ENCODE measurements at regions not wholly inside any gene's neighbourhood (a gene's known extent, or its start where the extent isn't known, plus 50 kb on each side); places are given as distances from the start of the nearest gene placed in this dataset.

DNA sequence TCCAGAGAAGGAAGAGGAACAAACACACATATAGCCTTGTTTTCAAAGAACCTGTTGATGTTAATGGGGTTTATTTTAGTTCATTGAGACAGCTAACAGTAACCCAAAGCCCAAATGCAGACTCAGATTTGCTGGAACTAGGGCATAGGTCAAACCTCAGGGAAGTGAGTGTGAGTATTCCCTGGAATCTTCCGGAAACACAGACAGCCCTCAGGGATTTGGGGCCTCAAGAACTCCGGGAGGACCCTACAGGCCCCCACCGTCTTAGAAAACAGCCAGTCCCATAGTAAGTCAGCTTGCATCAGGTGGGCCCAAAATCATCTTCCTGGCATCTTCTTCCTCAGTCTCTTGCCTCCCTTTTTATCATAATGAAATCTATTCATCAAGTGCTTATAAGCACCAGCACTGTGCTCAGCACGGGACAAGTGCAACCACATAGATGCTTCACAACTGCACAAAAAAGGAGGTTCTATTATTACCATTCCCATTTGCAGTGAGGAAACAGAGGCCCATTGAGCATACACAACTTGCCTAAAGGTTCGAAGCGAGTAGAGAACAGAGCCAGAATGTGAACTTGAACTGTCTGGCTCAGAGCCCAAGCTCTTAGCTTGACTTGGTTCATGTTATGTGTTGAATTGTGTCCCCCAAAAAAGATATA lies 50.2 kb upstream of the BCL11A start:
- DNase-seq (ENCODE audit: insufficient read length, low spot score, missing footprints), result no peak
- Histone ChIP-seq H3K36me3 (ENCODE audit: insufficient read depth, low read length) (no peaks in the 10 kb centered on the region), H3K27me3 (ENCODE audit: insufficient read depth, low read length) (no peaks in the 10 kb centered on the region), H3K4me1 (ENCODE audit: insufficient read depth, low read length) (no peaks in the 10 kb centered on the region), H3K27ac (ENCODE audit: low read depth, low read length) (no peak overlapping the region), H2AFZ (ENCODE audit: low read length) (no peak overlapping the region), H3K4me3 (ENCODE audit: insufficient read depth, low read length) (no peak overlapping the region), H3K79me2 (ENCODE audit: insufficient read depth, low read length) (no peaks in the 10 kb centered on the region), H3K9me3 (ENCODE audit: low read depth, low read length) (no peaks in the 10 kb centered on the region), H3K4me2 (ENCODE audit: insufficient read depth, low read length) (no peak overlapping the region), H4K20me1 (ENCODE audit: insufficient read depth, low read length) (no peaks in the 10 kb centered on the region)
- TF ChIP-seq, protein P1, sequence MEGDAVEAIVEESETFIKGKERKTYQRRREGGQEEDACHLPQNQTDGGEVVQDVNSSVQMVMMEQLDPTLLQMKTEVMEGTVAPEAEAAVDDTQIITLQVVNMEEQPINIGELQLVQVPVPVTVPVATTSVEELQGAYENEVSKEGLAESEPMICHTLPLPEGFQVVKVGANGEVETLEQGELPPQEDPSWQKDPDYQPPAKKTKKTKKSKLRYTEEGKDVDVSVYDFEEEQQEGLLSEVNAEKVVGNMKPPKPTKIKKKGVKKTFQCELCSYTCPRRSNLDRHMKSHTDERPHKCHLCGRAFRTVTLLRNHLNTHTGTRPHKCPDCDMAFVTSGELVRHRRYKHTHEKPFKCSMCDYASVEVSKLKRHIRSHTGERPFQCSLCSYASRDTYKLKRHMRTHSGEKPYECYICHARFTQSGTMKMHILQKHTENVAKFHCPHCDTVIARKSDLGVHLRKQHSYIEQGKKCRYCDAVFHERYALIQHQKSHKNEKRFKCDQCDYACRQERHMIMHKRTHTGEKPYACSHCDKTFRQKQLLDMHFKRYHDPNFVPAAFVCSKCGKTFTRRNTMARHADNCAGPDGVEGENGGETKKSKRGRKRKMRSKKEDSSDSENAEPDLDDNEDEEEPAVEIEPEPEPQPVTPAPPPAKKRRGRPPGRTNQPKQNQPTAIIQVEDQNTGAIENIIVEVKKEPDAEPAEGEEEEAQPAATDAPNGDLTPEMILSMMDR (IDR thresholded peaks at IDR 0.05; ENCODE audit: extremely low read depth, low read depth, low read length), result no peak

DNA sequence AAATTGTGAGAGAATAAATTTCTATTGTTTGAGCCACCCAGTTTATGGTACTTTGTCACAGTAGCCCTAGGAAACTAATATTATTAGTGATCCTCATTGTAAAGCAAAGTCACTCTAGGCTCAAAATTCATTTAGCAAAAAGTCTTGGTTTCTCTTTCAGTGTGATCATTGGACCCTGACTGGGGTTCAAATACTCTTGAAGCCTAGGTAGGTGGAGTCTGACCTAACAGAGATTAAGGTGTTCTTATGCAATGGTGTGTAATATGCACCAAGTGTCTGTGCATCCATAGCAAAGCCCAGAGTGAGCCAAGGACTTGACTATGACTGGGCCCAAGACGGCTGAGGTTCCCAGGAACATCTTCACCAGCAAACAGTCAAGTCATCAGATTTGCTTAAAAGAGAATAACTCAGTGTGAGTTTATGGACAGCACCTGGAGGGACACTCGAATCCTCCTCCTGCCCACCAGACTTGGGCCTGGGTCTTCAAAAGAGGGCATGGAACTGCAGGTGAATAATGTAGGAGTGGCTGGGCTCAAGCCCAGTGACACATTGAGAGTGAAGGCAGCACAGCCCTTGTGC lies 51.1 kb upstream of the BCL11A start:
- Histone ChIP-seq H3K27me3 (ENCODE audit: insufficient read depth, low read length) (no peaks in the 10 kb centered on the region), H4K20me1 (ENCODE audit: insufficient read depth, low read length) (no peaks in the 10 kb centered on the region), H3K4me2 (ENCODE audit: insufficient read depth, low read length) (no peak overlapping the region), H3K36me3 (ENCODE audit: insufficient read depth, low read length) (no peaks in the 10 kb centered on the region), H3K27ac (ENCODE audit: low read depth, low read length) (no peak overlapping the region), H3K9me3 (ENCODE audit: low read depth, low read length) (no peaks in the 10 kb centered on the region), H3K79me2 (ENCODE audit: insufficient read depth, low read length) (no peaks in the 10 kb centered on the region), H3K4me1 (ENCODE audit: insufficient read depth, low read length) (no peaks in the 10 kb centered on the region), H3K4me3 (ENCODE audit: insufficient read depth, low read length) (no peak overlapping the region), H2AFZ (ENCODE audit: low read length) (no peak overlapping the region)
- TF ChIP-seq, protein P1 (IDR thresholded peaks at IDR 0.05; ENCODE audit: extremely low read depth, low read depth, low read length), result no peak
- DNase-seq (ENCODE audit: insufficient read length, low spot score, missing footprints), result no peak

DNA sequence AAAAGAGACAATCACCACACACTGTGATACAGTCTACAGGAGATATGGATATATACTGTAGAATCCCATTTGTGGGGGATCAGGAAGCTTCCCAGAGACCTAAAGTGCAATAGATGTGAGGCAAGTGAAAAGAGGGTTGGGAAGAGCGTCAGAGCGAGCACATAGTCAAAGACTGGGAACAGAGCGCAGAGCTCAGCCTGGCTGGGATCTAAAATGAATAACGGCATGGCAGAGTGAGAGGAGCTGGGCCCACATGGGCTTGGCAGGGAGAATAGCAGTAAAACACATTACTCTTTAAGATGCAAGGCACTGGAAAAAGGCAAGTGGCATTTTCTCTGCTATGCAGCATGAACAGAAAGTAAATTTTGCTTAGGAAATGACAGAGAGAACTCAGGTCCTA lies 52.4 kb upstream of the BCL11A start:
- Histone ChIP-seq H2AFZ (ENCODE audit: low read length) (no peak overlapping the region), H3K27me3 (ENCODE audit: insufficient read depth, low read length) (no peaks in the 10 kb centered on the region), H3K27ac (ENCODE audit: low read depth, low read length) (no peak overlapping the region), H3K36me3 (ENCODE audit: insufficient read depth, low read length) (no peaks in the 10 kb centered on the region), H3K9me3 (ENCODE audit: low read depth, low read length) (no peaks in the 10 kb centered on the region), H3K4me3 (ENCODE audit: insufficient read depth, low read length) (no peak overlapping the region), H3K4me2 (ENCODE audit: insufficient read depth, low read length) (no peak overlapping the region), H4K20me1 (ENCODE audit: insufficient read depth, low read length) (no peaks in the 10 kb centered on the region), H3K79me2 (ENCODE audit: insufficient read depth, low read length) (no peaks in the 10 kb centered on the region), H3K4me1 (ENCODE audit: insufficient read depth, low read length) (no peaks in the 10 kb centered on the region)
- TF ChIP-seq, protein P1 (IDR thresholded peaks at IDR 0.05; ENCODE audit: extremely low read depth, low read depth, low read length), result no peak
- no peak for DNase-seq (ENCODE audit: insufficient read length, low spot score, missing footprints)

DNA sequence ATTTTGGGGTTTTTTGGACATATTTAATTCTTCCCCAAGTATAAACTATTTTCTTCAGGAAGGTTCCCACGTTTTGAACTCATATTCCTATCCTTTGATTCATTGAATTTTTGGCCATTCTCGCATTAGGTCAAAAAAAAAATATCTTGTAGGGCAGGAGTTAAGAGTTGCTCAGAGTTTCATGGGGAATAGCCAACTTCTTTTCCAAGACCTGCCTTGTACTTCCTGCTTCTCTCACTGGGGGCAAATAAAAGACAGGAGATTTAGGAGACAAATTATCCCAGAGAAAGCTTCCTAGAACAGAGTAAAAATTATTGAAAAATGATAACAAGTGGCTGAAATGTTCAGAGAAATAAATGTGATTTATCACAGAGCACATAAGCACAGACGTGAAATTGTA lies 55.2 kb upstream of the BCL11A start:
- Histone ChIP-seq H3K36me3 (ENCODE audit: insufficient read depth, low read length) (no peaks in the 10 kb centered on the region), H4K20me1 (ENCODE audit: insufficient read depth, low read length) (no peaks in the 10 kb centered on the region), H3K4me3 (ENCODE audit: insufficient read depth, low read length) (no peak overlapping the region), H3K27me3 (ENCODE audit: insufficient read depth, low read length) (no peaks in the 10 kb centered on the region), H3K79me2 (ENCODE audit: insufficient read depth, low read length) (no peaks in the 10 kb centered on the region), H2AFZ (ENCODE audit: low read length) (no peak overlapping the region), H3K4me1 (ENCODE audit: insufficient read depth, low read length) (no peaks in the 10 kb centered on the region), H3K4me2 (ENCODE audit: insufficient read depth, low read length) (no peak overlapping the region), H3K9me3 (ENCODE audit: low read depth, low read length) (no peaks in the 10 kb centered on the region), H3K27ac (ENCODE audit: low read depth, low read length) (no peak overlapping the region)
- TF ChIP-seq, protein P1 (IDR thresholded peaks at IDR 0.05; ENCODE audit: extremely low read depth, low read depth, low read length), result no peak
- DNase-seq (ENCODE audit: insufficient read length, low spot score, missing footprints), result no peak

Measured in osteoblast (primary cell).